T-helper 17 cell (primary cell): ENCODE measurements at regions not wholly inside any gene's neighbourhood (a gene's known extent, or its start where the extent isn't known, plus 50 kb on each side); places are given as distances from the start of the nearest gene placed in this dataset.

ENCODE experiments used
- ATAC-seq: fragments of 150-1000 bp; cut with Tn5 transposase; 2 replicates; pipeline ENCODE4 v1.10.0; 2021; ENCODE audit warnings: mild to moderate bottlenecking, moderate library complexity
- DNase-seq, 3 donors: peaks; one replicate each; pipeline versions ENCODE4 v3.0.0 to v3.0.0-alpha.2; 2020 to 2021
- H3K9me3 ChIP-seq: one replicate; pipeline ENCODE4 v1.7.0; 2013; ENCODE audit warnings: low read length, mild to moderate bottlenecking; ENCODE audit not compliant: control insufficient read depth, poor library complexity, severe bottlenecking
- H3K27ac Mint-ChIP-seq: one replicate; pipeline ENCODE4 v1.8.0; 2022; ENCODE audit warnings: mild to moderate bottlenecking, moderate library complexity, mixed read lengths
- H3K27me3 Mint-ChIP-seq: one replicate; pipeline ENCODE4 v1.8.0; 2022; ENCODE audit warnings: mixed read lengths
- H3K36me3 Mint-ChIP-seq: one replicate; pipeline ENCODE4 v1.8.0; 2022; ENCODE audit warnings: low read depth, mixed read lengths
- H3K4me1 Mint-ChIP-seq: one replicate; pipeline ENCODE4 v1.8.0; 2022; ENCODE audit warnings: mild to moderate bottlenecking, mixed read lengths
- H3K4me3 Mint-ChIP-seq: one replicate; pipeline ENCODE4 v1.8.0; 2022; ENCODE audit warnings: mild to moderate bottlenecking, moderate library complexity, mixed read lengths

DNA sequence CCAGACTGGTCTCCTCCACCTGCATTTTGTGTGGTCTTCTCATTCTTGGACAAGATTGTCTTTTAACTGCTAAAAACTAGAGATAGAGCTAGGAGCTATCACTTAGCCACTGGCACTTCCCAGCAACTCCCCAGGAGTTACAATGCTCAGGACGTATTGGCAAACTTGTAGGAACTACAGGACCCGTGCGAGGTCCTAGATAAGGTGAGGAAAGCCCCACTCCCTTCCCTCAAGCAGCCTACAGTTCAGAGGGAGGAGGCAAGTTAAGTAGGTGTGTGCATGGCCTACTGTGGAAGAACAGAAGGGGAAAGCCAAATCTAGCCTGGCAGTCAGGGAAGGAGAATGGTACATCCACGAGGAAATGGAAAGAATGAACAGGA lies 504.7 kb upstream of the PROK2 start:
- Mint-ChIP-seq H3K4me3 (peak overlapping the region; percentile 50), H3K27me3 (peaks cover 51% of the 10 kb centered on the region), H3K36me3 (peaks cover 6% of the 10 kb centered on the region), H3K4me1 (peaks cover 13% of the 10 kb centered on the region), H3K27ac (peak overlapping the region; percentile 62)
- ATAC-seq (no peak), DNase-seq (no peak)
- no peaks in the 10 kb centered on the region for H3K9me3 ChIP-seq

GRCh38 chr3:72288955-72289691 lies 504.2 kb upstream of the PROK2 start:
- Mint-ChIP-seq H3K4me1 (peaks cover 13% of the 10 kb centered on the region), H3K36me3 (peaks cover 6% of the 10 kb centered on the region), H3K27ac (peak overlapping the region; percentile 62), H3K27me3 (peaks cover 51% of the 10 kb centered on the region), H3K4me3 (peak overlapping the region; percentile 50)
- DNase-seq (no peak), ATAC-seq (peak; percentile 37)
- H3K9me3 ChIP-seq: no peaks in the 10 kb centered on the region

DNA sequence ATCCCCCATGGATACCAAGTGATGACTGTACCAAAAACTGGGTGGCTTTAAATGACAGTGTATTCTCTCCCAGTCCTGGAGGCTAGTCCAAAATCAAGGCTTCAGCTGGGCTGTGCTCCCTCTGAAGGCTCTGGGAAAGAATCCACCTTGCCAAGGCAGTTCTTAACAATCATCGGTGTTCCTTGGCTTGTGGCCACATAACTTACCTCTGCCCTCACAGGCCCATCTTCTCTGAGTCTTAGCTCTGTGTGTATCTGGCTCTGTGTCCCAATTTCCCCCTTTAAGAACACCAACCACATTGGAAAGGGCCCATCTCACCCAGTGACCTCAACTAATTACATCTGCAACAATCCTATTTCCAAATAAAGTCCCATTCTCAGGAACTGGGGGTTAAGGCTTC lies 503.0 kb upstream of the PROK2 start:
- no peaks in the 10 kb centered on the region for H3K9me3 ChIP-seq
- Mint-ChIP-seq H3K27me3 (peaks cover 51% of the 10 kb centered on the region), H3K4me3 (no peak overlapping the region), H3K27ac (no peak overlapping the region), H3K36me3 (peaks cover 6% of the 10 kb centered on the region), H3K4me1 (peaks cover 13% of the 10 kb centered on the region)
- DNase-seq (no peak), ATAC-seq (no peak)

DNA sequence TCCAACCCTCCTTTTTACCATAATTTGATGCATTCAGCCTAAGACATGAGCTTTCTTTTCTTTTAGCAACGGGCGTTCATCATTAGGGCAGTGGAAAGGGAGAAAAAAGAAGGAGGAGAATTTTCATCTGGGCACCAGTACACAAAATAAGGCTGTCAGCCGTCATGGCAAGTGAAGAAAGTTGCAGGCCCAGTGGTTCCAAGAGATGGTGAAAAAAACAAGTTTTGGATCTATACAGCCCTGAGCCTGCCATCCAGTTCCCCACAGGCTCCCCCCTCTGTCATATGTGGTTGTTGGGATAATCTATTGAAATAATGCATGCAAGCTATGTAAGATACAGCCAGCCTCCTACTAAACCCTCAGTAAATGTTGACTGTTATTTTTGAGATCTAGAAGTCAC lies 500.6 kb upstream of the PROK2 start:
- H3K4me3 Mint-ChIP-seq: no peak overlapping the region
- H3K9me3 ChIP-seq: no peaks in the 10 kb centered on the region
- H3K27ac Mint-ChIP-seq: no peak overlapping the region
- peaks cover 37% of the 10 kb centered on the region for H3K27me3 Mint-ChIP-seq
- peaks cover 10% of the 10 kb centered on the region for H3K4me1 Mint-ChIP-seq
- DNase-seq: no peak
- H3K36me3 Mint-ChIP-seq: peaks cover 6% of the 10 kb centered on the region
- ATAC-seq: no peak

- no peak for ATAC-seq
- peaks cover 6% of the 10 kb centered on the region for H3K36me3 Mint-ChIP-seq
Measured at GRCh38 chr3:72284471-72284870, 499.5 kb upstream of the PROK2 start.

DNA sequence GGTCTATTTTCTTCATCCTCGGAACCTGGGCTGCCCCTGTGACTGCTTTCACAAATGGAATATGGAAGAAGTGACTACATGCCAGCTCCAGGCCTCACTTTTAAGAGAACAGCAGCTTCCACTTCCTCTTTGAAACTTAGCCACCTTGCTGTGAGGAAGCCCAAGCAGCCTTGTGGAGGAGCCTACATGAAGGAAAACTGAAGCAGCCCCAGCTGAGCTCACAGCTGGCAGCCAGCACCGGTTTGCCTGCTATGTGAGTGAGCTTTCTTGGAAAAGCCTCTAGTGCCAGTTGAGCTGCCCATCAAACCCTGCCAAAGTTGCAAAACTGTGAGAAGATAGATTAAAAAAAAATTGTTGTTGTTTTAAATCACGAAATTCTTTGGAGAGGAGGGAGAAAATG lies 498.0 kb upstream of the PROK2 start:
- H3K4me3 Mint-ChIP-seq: no peak overlapping the region
- ATAC-seq (no peak), DNase-seq (no peak)
- H3K4me1 Mint-ChIP-seq: no peaks in the 10 kb centered on the region
- peaks cover 14% of the 10 kb centered on the region for H3K27me3 Mint-ChIP-seq
- H3K9me3 ChIP-seq: no peaks in the 10 kb centered on the region
- no peak overlapping the region for H3K27ac Mint-ChIP-seq
- peaks cover 6% of the 10 kb centered on the region for H3K36me3 Mint-ChIP-seq

More at GRCh38 chr3:72284471-72284870, 499.5 kb upstream of the PROK2 start:
- Mint-ChIP-seq H3K27me3 (peaks cover 30% of the 10 kb centered on the region), H3K4me3 (no peak overlapping the region), H3K27ac (no peak overlapping the region), H3K4me1 (peaks cover 6% of the 10 kb centered on the region)
- no peak for DNase-seq
- no peaks in the 10 kb centered on the region for H3K9me3 ChIP-seq

GRCh38 chr3:72281551-72281950 lies 496.6 kb upstream of the PROK2 start:
- Mint-ChIP-seq H3K4me1 (no peaks in the 10 kb centered on the region), H3K36me3 (peaks cover 5% of the 10 kb centered on the region), H3K4me3 (no peak overlapping the region), H3K27ac (no peak overlapping the region), H3K27me3 (peaks cover 2% of the 10 kb centered on the region)
- no peaks in the 10 kb centered on the region for H3K9me3 ChIP-seq
- no peak for DNase-seq
- no peak for ATAC-seq

GRCh38 chr3:72280876-72281275 lies 495.9 kb upstream of the PROK2 start:
- Mint-ChIP-seq H3K36me3 (peaks cover 5% of the 10 kb centered on the region), H3K27me3 (no peaks in the 10 kb centered on the region), H3K4me3 (no peak overlapping the region), H3K27ac (no peak overlapping the region), H3K4me1 (no peaks in the 10 kb centered on the region)
- ATAC-seq: no peak
- DNase-seq: no peak
- no peaks in the 10 kb centered on the region for H3K9me3 ChIP-seq

DNA sequence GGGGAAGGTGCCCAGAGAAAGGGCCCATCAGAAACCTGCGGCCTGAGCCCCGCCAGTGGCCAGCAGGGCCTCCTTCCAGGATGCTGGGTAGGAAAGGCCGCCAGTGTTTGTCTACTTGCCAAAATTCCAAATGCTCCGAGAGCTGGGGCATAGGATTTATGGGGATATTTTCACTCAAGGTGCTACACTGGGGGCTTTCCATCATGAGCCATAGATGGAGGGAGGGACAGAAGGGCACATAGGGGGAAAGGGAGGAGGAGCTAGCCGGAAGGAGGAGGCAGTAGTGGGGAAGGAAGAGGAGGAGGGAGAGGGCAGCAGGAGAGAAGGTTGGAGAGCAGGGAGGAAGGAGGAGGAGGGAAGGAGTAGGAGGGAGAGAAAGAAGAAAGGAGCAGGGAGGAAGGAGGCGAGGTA lies 494.7 kb upstream of the PROK2 start:
- no peak for DNase-seq
- Mint-ChIP-seq H3K27ac (no peak overlapping the region), H3K27me3 (no peaks in the 10 kb centered on the region), H3K36me3 (peaks cover 5% of the 10 kb centered on the region), H3K4me3 (no peak overlapping the region), H3K4me1 (peaks cover 7% of the 10 kb centered on the region)
- no peak for ATAC-seq
- H3K9me3 ChIP-seq: no peaks in the 10 kb centered on the region

DNA sequence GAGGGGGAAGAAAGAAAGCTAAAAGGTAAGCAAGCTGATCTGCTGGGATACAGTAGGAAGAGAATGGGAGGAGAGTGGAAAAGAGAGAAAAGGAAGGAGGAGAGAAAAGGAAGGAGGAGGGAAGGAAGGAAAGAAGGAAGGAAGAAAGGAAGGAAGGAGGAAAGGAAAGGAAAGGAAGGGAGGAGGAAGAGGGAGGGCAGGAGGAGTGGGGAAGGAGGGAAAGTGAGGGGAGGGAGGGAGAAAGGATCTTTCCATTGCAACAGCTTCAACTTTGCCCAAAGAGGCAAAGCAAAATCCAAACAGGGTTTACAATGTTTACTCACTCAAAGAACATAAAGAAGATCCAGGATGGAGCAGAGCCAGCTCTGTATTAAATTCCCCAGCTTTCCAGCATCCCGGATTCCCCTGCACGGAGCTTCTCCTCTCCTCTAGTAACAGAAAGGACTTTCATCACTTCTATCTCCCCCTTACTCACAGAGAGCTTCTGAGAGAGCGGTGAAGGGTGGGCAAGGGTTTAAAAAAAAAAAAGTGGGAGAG lies 494.2 kb upstream of the PROK2 start:
- no peak for ATAC-seq

DNA sequence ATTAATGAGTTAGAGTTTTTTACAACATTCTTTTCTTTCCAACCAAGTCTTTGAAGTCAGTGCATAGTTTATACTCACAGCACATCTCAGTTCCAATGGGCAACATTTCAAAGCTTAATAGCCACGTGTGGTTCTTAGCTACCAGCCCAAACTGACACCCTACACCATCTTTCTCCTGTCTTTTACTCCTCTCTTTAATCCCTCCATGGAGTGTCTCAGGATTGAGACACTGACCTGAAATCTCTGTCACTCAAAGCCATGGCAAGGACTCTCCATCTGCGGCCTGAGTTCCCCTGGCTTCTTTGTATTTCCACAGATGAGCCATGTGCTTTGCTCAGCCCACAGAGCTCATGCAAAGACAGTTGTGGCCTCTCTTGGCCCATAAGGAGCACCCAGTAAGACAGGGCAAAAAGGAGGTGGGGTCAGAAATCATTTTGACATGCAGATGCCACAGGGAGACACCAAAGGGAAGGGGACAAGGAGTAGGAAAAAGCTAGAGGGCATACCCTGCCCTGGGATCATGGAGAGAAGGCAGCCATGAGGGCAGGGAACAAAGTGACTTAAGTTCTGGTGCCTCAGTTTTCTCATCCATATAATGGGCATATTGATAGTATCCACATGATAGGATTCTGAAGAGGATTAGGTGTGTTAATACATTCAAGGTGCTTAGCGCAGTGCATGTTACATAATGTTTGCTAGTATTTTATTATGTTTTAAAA lies 493.6 kb upstream of the PROK2 start:
- Mint-ChIP-seq H3K27me3 (no peaks in the 10 kb centered on the region), H3K4me3 (no peak overlapping the region), H3K4me1 (peaks cover 15% of the 10 kb centered on the region), H3K36me3 (peaks cover 5% of the 10 kb centered on the region), H3K27ac (no peak overlapping the region)
- H3K9me3 ChIP-seq: no peaks in the 10 kb centered on the region
- DNase-seq: no peak
- ATAC-seq: no peak

More for the DNA sequence above, 494.2 kb upstream of the PROK2 start:
- DNase-seq: no peak
- Mint-ChIP-seq H3K4me1 (peaks cover 12% of the 10 kb centered on the region), H3K36me3 (peaks cover 5% of the 10 kb centered on the region), H3K27me3 (no peaks in the 10 kb centered on the region), H3K4me3 (no peak overlapping the region), H3K27ac (no peak overlapping the region)
- no peaks in the 10 kb centered on the region for H3K9me3 ChIP-seq

DNA sequence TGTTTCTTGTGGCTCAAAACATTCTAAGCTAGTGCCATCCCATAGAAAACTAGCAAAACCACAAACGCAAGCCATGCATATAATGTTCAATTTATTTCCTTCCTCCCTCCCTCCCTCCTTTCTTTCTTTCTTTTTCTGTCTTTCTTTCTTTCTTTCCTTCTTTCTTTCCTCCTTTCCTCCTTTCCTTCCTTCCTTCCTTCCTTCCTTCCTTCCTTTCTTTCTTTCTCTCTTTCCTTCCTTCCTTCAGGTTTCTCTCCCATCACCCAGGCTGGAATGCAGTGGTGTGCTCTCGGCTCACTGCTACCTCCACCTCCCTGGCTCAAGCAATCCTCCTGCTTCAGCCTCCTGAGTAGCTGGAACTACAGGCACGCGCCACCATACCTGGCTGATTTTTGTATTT lies 492.8 kb upstream of the PROK2 start:
- H3K9me3 ChIP-seq: no peaks in the 10 kb centered on the region
- H3K36me3 Mint-ChIP-seq: peaks cover 5% of the 10 kb centered on the region
- DNase-seq (no peak), ATAC-seq (no peak)
- no peak overlapping the region for H3K4me3 Mint-ChIP-seq
- no peak overlapping the region for H3K27ac Mint-ChIP-seq
- no peaks in the 10 kb centered on the region for H3K27me3 Mint-ChIP-seq
- peaks cover 15% of the 10 kb centered on the region for H3K4me1 Mint-ChIP-seq

DNA sequence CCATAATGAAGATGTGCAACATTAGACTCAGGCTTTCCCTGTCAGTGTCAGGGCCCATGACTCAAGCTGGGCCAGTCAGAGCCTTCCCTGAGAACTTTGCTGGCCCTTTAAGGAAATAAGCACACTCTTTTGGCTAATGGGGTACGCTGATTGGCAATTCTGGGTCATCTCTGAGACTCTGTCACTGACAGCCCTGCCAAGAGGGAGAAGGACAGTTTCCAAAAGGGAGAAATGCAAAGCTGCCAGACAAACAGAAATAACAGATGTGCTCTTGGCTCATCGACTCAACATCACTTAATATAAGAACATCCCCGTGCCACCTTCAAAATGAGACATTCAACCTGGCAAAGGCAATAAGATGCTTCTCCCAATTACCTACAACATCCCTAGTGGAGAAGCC lies 491.9 kb upstream of the PROK2 start:
- DNase-seq (no peak), ATAC-seq (no peak)
- no peak overlapping the region for H3K4me3 Mint-ChIP-seq
- H3K27ac Mint-ChIP-seq: no peak overlapping the region
- peaks cover 15% of the 10 kb centered on the region for H3K4me1 Mint-ChIP-seq
- H3K27me3 Mint-ChIP-seq: no peaks in the 10 kb centered on the region
- H3K36me3 Mint-ChIP-seq: peaks cover 2% of the 10 kb centered on the region
- no peaks in the 10 kb centered on the region for H3K9me3 ChIP-seq
